BE2C (cell line): ENCODE measurements at regions not wholly inside any gene's neighbourhood (a gene's known extent, or its start where the extent isn't known, plus 50 kb on each side); places are given as distances from the start of the nearest gene placed in this dataset.
A peak's percentile ranks its signal among the peaks of the same experiment; 100 is the strongest.

Experiments used
- DNase-seq: peaks from one replicate; pipeline ENCODE4 v3.0.0-alpha.2; 2020
- H3K27me3 ChIP-seq: fragments of 250-450 bp; sonication (Bioruptor Pico); 2 replicates; pipeline ENCODE4 v1.5.1; 2020; ENCODE audit warnings: mild to moderate bottlenecking
- H3K36me3 ChIP-seq: fragments of 250-450 bp; sonication (Bioruptor Pico); 2 replicates; pipeline ENCODE4 v1.5.1; 2020; ENCODE audit warnings: mild to moderate bottlenecking
- H3K4me1 ChIP-seq: fragments of 250-450 bp; sonication (Bioruptor Pico); 2 replicates; pipeline ENCODE4 v1.5.1; 2020
- H3K4me3 ChIP-seq: 2 replicates; pipeline ENCODE4 v1.5.1; 2011; ENCODE audit warnings: low read depth, low read length
- H3K9me3 ChIP-seq: fragments of 250-450 bp; sonication (Bioruptor Pico); 2 replicates; pipeline ENCODE4 v1.5.1; 2020
- TF ChIP-seq, protein P1 (sequence below): IDR thresholded peaks from 2 replicates; pipeline ENCODE4 v1.5.1; 2012; ENCODE audit warnings: mild to moderate bottlenecking, low read depth, low read length

DNA sequence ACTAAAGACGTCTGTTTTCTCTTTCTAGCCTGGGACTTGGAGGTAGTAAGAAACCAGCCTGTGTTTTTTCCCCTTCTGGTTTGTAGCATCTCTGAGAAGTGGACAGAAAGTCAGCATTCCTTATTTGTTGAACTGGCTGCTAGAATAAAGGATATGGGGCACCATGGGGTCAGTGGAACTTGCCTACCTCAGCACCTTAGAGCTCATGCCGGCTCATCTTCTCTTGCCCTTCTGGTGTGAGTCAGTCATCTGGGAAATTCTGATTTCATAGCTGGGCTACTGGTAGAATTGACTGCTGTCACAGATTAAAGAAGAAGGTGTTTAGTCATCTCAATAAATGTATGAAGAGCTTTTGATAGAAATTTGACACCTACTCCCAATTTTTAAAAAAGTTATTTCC is 202.7 kb upstream of the TOPAZ1 start:
- TF ChIP-seq, protein P1, sequence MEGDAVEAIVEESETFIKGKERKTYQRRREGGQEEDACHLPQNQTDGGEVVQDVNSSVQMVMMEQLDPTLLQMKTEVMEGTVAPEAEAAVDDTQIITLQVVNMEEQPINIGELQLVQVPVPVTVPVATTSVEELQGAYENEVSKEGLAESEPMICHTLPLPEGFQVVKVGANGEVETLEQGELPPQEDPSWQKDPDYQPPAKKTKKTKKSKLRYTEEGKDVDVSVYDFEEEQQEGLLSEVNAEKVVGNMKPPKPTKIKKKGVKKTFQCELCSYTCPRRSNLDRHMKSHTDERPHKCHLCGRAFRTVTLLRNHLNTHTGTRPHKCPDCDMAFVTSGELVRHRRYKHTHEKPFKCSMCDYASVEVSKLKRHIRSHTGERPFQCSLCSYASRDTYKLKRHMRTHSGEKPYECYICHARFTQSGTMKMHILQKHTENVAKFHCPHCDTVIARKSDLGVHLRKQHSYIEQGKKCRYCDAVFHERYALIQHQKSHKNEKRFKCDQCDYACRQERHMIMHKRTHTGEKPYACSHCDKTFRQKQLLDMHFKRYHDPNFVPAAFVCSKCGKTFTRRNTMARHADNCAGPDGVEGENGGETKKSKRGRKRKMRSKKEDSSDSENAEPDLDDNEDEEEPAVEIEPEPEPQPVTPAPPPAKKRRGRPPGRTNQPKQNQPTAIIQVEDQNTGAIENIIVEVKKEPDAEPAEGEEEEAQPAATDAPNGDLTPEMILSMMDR: no peak
- no peak overlapping the region for H3K4me3 ChIP-seq
- no peaks in the 10 kb centered on the region for H3K4me1 ChIP-seq
- no peak for DNase-seq
- no peaks in the 10 kb centered on the region for H3K27me3 ChIP-seq
- H3K36me3 ChIP-seq: no peaks in the 10 kb centered on the region
- no peaks in the 10 kb centered on the region for H3K9me3 ChIP-seq

DNA sequence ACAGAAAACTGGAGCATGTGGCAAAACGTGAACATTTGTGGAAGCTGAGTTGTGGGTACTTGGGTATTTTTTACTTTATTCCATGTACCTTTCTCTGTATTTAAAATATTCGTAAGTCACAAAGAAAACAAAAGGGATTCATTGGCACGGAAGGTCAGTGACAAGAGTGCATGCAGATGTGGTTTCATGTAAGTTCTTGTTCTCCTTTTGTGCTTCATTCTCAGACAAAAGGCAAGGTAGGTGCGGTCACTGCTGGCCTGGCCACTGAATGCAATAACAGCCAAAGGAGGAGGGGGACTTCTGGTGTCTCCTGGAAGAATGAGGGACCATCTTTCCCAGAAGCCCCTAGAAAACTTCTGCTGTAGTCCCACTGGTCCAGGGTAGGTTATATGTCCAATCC is 200.0 kb upstream of the TOPAZ1 start:
- Histone ChIP-seq H3K4me1 (no peaks in the 10 kb centered on the region), H3K36me3 (no peaks in the 10 kb centered on the region), H3K4me3 (no peak overlapping the region), H3K9me3 (no peaks in the 10 kb centered on the region), H3K27me3 (no peaks in the 10 kb centered on the region)
- TF ChIP-seq, protein P1: no peak
- no peak for DNase-seq

DNA sequence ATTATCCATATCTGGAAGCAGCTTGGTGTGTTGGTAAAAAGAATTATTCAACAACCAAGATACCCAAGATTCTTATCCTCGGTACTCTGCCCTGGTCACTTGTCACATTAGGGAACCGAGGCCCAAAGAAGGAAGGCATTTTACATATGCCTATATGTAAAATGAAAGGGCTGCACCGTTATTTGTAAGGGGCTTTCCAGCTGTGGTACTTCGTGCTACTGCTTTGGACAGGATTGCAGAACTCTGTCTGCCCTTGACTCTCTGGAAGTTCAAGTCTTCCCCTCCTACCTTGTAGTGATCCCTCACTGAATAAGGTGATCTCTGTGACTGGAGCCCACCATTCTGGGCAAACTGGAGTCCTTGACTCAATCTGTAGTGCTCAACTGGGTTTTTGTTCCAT is 198.9 kb upstream of the TOPAZ1 start:
- H3K4me3 ChIP-seq: no peak overlapping the region
- H3K4me1 ChIP-seq: no peaks in the 10 kb centered on the region
- H3K36me3 ChIP-seq: no peaks in the 10 kb centered on the region

DNA sequence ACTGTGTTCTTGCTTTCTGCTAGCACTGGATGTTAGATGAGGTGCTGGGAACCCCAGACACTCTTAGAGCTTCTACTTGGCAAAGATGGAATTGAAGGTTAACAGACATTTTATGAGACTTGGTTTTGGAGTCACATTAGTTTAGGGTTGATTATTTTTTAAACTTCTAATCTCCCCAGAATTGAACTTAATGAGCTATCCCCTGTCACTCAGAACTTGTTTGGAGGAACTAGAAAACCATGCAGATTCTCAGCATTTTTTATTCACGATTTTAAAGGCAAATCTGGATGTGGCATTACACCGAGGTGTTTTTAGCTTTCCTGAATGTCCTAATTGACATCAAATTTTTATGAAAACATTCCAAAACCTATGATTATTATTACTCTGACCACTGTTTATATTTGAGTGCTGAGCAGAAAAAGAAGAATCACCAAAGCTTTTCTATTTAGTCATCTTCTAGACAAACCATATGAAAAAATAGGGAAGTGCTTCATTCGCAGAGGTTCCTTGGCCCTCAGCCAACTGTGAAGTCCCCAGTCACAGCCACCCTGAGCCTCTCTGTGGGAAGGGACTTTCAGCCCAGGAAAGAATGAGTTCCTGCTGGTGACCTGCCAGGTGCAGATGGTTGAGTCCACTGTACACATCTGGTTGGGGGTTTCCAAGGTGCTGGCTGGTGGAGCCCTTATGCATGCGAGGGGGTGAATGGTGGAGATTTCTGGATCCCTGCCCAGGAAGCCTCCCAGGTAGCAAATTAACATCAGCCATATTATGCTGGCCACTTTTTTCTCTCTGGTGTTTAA is 196.0 kb upstream of the TOPAZ1 start:
- TF ChIP-seq, protein P1: no peak
- no peaks in the 10 kb centered on the region for H3K9me3 ChIP-seq
- H3K27me3 ChIP-seq: no peaks in the 10 kb centered on the region
- no peaks in the 10 kb centered on the region for H3K4me1 ChIP-seq
- DNase-seq: peak; percentile 26
- H3K4me3 ChIP-seq: no peak overlapping the region
- no peaks in the 10 kb centered on the region for H3K36me3 ChIP-seq

More for the DNA sequence above, 198.9 kb upstream of the TOPAZ1 start:
- no peak for DNase-seq
- no peaks in the 10 kb centered on the region for H3K9me3 ChIP-seq
- no peaks in the 10 kb centered on the region for H3K27me3 ChIP-seq
- TF ChIP-seq, protein P1: no peak

DNA sequence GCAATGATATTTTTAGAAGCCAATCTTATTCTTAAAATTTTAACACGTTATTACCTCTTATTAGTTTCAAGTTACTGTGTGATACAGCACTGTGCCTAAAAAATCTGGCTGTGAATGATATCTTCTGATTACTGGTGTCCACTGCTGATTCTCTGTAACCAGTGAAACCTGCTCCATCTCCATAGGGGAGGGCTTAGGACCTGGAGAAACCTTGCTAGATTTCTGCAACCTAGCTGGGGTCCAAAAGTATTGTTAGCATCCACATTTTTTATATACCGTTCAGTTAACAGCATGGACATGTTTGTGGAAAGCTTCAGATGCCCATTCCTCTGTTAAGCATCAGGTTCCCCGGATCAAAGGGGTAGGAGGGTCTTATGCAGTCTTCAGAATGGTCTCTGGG is 193.9 kb upstream of the TOPAZ1 start:
- no peaks in the 10 kb centered on the region for H3K27me3 ChIP-seq
- H3K36me3 ChIP-seq: no peaks in the 10 kb centered on the region
- no peak for DNase-seq
- H3K9me3 ChIP-seq: no peaks in the 10 kb centered on the region
- H3K4me3 ChIP-seq: no peak overlapping the region
- TF ChIP-seq, protein P1: no peak
- no peaks in the 10 kb centered on the region for H3K4me1 ChIP-seq

DNA sequence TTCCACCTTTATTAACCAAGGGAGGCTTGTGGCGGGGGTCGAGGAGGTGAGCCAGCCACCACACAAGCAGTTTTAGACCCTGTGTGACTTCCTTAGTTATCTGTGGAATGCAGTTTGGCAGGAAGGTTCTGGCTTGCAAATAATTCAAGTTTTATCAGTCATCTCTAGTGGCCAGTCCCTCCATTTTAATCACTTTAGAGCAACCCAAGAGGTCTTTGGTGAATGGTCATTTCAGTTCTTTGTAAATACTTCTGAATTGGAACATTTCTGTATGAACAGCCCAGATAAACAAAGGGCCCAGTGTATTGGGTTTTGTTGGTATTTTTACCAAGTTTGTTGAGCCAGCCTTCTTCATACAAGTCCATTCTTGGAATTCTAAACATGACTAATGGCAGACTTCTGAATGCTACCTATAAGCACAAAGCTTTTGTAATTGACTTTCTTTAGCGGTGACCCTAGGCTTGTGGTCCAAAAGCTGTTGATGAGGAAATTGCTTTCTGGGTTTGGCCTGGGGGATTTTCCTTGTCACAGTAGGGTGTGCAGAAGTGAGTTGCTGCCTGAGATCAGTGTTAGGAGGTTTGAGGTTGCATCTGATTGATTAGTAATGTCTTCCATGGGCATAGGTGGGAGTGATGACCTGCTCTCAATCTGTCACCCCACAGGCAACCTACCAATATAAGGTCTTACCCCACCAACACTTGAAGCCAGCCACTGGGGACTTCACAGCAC is 193.3 kb upstream of the TOPAZ1 start:
- TF ChIP-seq, protein P1: no peak
- DNase-seq: no peak

More for the DNA sequence above, 193.3 kb upstream of the TOPAZ1 start:
- Histone ChIP-seq H3K27me3 (no peaks in the 10 kb centered on the region), H3K4me1 (no peaks in the 10 kb centered on the region), H3K36me3 (no peaks in the 10 kb centered on the region), H3K9me3 (no peaks in the 10 kb centered on the region), H3K4me3 (no peak overlapping the region)
